ENCODE measurements at regions not wholly inside any gene's neighbourhood (a gene's known extent, or its start where the extent isn't known, plus 50 kb on each side); places are given as distances from the start of the nearest gene placed in this dataset.

DNA sequence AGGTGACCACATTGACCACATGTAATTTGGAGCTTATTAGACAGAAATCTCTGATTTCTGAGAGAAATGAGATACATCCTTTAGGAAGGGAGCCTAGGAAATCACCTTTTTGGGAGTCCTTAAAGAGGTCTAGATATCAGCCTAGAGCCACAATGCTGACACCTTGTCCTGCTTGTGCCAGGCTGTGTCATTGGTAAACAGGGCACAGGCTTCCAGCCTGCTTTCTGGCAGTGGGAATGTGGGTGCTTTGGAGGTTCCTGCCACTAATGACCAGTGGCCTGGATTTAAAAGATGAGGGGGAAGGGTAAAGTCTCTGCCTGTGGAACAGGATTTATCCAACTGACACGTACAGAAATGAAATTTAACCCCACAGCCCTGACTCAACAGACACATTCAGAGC, 169.8 kb upstream of the KBTBD8 start:
- Histone ChIP-seq H3K79me2 (ENCODE audit: insufficient read depth, low read length) (no peaks in the 10 kb centered on the region), H3K4me2 (ENCODE audit: low read length) (no peak overlapping the region), H4K20me1 (ENCODE audit: insufficient read depth, low read length) (no peaks in the 10 kb centered on the region), H3F3A (ENCODE audit: insufficient read depth, low read length) (no peaks in the 10 kb centered on the region), H3K9me3 (ENCODE audit: low read length) (no peaks in the 10 kb centered on the region), H3K9ac (ENCODE audit: low read length) (no peak overlapping the region), H2AFZ (ENCODE audit: low read length) (no peak overlapping the region), H3K4me1 (ENCODE audit: insufficient read depth, low read length, severe bottlenecking) (no peaks in the 10 kb centered on the region), H3K4me3 (ENCODE audit: low read depth, low read length, poor library complexity, severe bottlenecking) (no peak overlapping the region), H3K27me3 (ENCODE audit: insufficient read depth, low read length) (no peaks in the 10 kb centered on the region), H3K27ac (ENCODE audit: low read depth, low read length, poor library complexity, severe bottlenecking) (no peak overlapping the region), H3K36me3 (ENCODE audit: insufficient read depth, low read length) (no peaks in the 10 kb centered on the region), H3K9me2 (ENCODE audit: low read depth, low read length) (no peaks in the 10 kb centered on the region)
- TF ChIP-seq EZH2 (IDR thresholded peaks at IDR 0.05; ENCODE audit: borderline replicate concordance, low read length) = no peak
- TF ChIP-seq, protein P1, sequence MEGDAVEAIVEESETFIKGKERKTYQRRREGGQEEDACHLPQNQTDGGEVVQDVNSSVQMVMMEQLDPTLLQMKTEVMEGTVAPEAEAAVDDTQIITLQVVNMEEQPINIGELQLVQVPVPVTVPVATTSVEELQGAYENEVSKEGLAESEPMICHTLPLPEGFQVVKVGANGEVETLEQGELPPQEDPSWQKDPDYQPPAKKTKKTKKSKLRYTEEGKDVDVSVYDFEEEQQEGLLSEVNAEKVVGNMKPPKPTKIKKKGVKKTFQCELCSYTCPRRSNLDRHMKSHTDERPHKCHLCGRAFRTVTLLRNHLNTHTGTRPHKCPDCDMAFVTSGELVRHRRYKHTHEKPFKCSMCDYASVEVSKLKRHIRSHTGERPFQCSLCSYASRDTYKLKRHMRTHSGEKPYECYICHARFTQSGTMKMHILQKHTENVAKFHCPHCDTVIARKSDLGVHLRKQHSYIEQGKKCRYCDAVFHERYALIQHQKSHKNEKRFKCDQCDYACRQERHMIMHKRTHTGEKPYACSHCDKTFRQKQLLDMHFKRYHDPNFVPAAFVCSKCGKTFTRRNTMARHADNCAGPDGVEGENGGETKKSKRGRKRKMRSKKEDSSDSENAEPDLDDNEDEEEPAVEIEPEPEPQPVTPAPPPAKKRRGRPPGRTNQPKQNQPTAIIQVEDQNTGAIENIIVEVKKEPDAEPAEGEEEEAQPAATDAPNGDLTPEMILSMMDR (IDR thresholded peaks at IDR 0.05; ENCODE audit: low read length) = no peak

DNA sequence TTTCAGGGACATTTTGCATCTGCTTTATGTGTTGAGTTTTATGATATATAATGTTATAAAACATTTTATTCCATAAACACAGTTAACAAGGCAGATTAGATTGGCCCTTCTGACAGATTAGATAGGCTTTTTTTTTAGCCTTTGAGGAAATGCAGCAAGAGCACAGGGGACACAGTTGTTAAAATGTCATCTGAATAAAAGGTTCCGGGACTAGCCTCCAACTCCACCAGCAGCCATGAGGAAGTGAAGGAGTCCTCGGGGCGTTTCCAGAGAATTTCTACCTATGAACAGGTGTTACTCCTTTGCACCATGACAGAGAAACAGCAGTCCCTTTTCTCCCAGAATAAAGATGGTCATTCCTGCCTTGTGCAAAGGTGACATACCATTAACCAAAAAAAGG, 167.8 kb upstream of the KBTBD8 start:
- Histone ChIP-seq H3K27me3 (ENCODE audit: insufficient read depth, low read length) (no peaks in the 10 kb centered on the region), H3K27ac (ENCODE audit: low read depth, low read length, poor library complexity, severe bottlenecking) (no peak overlapping the region), H3K9me2 (ENCODE audit: low read depth, low read length) (no peaks in the 10 kb centered on the region), H3K4me2 (ENCODE audit: low read length) (no peak overlapping the region), H3K4me3 (ENCODE audit: low read depth, low read length, poor library complexity, severe bottlenecking) (no peak overlapping the region), H3K4me1 (ENCODE audit: insufficient read depth, low read length, severe bottlenecking) (no peaks in the 10 kb centered on the region), H3K79me2 (ENCODE audit: insufficient read depth, low read length) (no peaks in the 10 kb centered on the region), H3K9ac (ENCODE audit: low read length) (no peak overlapping the region), H4K20me1 (ENCODE audit: insufficient read depth, low read length) (no peaks in the 10 kb centered on the region), H3K36me3 (ENCODE audit: insufficient read depth, low read length) (no peaks in the 10 kb centered on the region), H3F3A (ENCODE audit: insufficient read depth, low read length) (no peaks in the 10 kb centered on the region), H2AFZ (ENCODE audit: low read length) (no peak overlapping the region), H3K9me3 (ENCODE audit: low read length) (no peaks in the 10 kb centered on the region)
- TF ChIP-seq, protein P1 (IDR thresholded peaks at IDR 0.05; ENCODE audit: low read length) = no peak
- TF ChIP-seq EZH2 (IDR thresholded peaks at IDR 0.05; ENCODE audit: borderline replicate concordance, low read length) = no peak

DNA sequence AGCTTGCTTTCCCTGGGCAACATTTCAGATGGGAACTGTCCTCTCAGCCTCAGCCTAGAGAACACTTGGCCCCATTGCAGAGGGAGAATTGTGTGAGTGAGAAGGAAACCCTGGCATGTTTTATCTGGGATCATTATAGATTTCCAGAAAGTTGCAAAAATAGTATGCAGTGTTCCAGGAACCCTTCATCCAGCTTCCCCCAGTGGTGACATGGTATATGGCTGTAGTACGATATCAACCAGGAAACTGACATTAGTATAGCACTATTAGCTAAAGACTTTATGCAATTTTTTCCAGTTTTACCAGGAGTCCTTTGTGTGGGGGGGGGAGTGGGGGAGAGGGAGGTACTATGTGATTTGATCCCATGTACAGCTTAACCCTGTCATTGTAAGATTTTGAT, 166.2 kb upstream of the KBTBD8 start:
- no peak overlapping the region for H3K27ac ChIP-seq (ENCODE audit: low read depth, low read length, poor library complexity, severe bottlenecking)
- H3K4me2 ChIP-seq (ENCODE audit: low read length) = no peak overlapping the region
- no peaks in the 10 kb centered on the region for H3K9me3 ChIP-seq (ENCODE audit: low read length)
- H2AFZ ChIP-seq (ENCODE audit: low read length) = no peak overlapping the region
- H3K36me3 ChIP-seq (ENCODE audit: insufficient read depth, low read length) = no peaks in the 10 kb centered on the region
- no peaks in the 10 kb centered on the region for H3K9me2 ChIP-seq (ENCODE audit: low read depth, low read length)
- no peak for TF ChIP-seq EZH2 (IDR thresholded peaks at IDR 0.05; ENCODE audit: borderline replicate concordance, low read length)
- TF ChIP-seq, protein P1 (IDR thresholded peaks at IDR 0.05; ENCODE audit: low read length) = no peak
- H3K4me1 ChIP-seq (ENCODE audit: insufficient read depth, low read length, severe bottlenecking) = no peaks in the 10 kb centered on the region
- no peak overlapping the region for H3K9ac ChIP-seq (ENCODE audit: low read length)
- H3K79me2 ChIP-seq (ENCODE audit: insufficient read depth, low read length) = no peaks in the 10 kb centered on the region
- no peak overlapping the region for H3K4me3 ChIP-seq (ENCODE audit: low read depth, low read length, poor library complexity, severe bottlenecking)
- no peaks in the 10 kb centered on the region for H3K27me3 ChIP-seq (ENCODE audit: insufficient read depth, low read length)
- H3F3A ChIP-seq (ENCODE audit: insufficient read depth, low read length) = no peaks in the 10 kb centered on the region
- H4K20me1 ChIP-seq (ENCODE audit: insufficient read depth, low read length) = no peaks in the 10 kb centered on the region
